NB4 (cell line): ENCODE measurements at regions not wholly inside any gene's neighbourhood (a gene's known extent, or its start where the extent isn't known, plus 50 kb on each side); places are given as distances from the start of the nearest gene placed in this dataset.
A peak's percentile ranks its signal among the peaks of the same experiment; 100 is the strongest.

ENCODE experiments used
- DNase-seq: peaks from one replicate; pipeline ENCODE4 v3.0.0; 2010; ENCODE audit warnings: low read depth
- H3K4me3 ChIP-seq: one replicate; pipeline ENCODE4 v1.5.1; 2011; ENCODE audit warnings: mild to moderate bottlenecking, low read depth, low read length, moderate library complexity
- MYC ChIP-seq: IDR thresholded peaks from 2 replicates; pipeline ENCODE4 v1.6.1; 2011; ENCODE audit warnings: low read depth, low read length
- POLR2A ChIP-seq: IDR thresholded peaks from 2 replicates; pipeline ENCODE4 v1.6.1; 2011; ENCODE audit warnings: mild to moderate bottlenecking; ENCODE audit not compliant: insufficient read length; ENCODE audit errors: extremely low read depth
- TF ChIP-seq, protein P1 (sequence below): IDR thresholded peaks from one replicate; pipeline ENCODE4 v1.5.1; 2012; ENCODE audit warnings: low read depth, low read length
- TF ChIP-seq, protein P2 (sequence below): IDR thresholded peaks from 2 replicates; pipeline ENCODE4 v1.6.1; 2011; ENCODE audit warnings: low read depth, low read length

DNA sequence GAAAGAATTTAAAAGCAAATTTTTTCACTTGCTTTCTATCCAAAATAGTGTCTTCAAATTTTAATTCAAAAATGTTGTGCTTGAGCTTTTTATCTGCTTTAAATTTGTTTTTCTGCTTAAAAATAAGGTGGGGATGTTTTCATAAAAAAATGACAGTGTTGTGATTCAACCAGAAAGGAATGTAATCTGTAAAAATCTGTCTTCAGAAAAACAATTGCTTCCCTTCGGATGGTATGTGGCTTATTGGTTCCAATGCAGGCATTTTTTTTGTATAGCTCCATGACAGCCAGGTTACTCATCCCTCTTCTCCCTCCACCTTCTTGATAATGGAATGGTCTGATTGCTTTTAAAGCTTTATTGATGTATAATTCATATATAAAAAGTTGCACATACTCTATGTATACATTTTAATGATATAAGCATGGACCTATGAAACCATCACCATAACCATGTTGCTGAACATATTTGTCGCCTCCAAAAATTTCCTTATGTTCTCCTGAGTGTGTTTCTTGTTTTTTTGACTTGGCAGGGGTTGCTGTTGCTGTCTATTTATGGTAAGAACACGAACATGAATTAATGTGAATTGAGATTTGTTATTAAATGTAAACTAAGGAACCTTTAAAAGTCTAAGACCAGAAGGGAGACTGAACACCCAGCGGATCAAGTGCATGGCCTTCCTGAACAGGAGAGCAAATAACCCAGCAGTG is 363.7 kb upstream of the SPHKAP start:
- DNase-seq = no peak
- TF ChIP-seq MYC = no peak
- H3K4me3 ChIP-seq = no peak overlapping the region

DNA sequence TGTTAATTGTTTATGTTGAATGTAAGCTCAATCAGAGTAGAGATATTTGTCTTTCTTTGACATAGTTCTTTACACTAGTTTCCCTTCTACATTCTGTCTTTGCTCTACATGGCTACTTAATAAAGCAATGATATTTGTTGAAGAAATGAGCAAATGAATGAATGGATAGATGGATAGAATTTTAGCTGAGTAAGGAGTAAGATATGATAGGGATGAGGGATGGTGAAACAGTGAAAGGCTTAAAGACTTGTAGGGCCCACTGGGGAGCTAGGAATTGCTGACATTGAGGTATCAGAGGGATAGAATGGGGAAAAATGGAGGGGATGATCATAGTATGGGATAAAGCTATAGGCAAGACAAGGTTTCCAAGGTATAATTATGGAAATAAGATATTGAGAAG is 361.6 kb upstream of the SPHKAP start:
- no peak for TF ChIP-seq MYC
- TF ChIP-seq, protein P1, sequence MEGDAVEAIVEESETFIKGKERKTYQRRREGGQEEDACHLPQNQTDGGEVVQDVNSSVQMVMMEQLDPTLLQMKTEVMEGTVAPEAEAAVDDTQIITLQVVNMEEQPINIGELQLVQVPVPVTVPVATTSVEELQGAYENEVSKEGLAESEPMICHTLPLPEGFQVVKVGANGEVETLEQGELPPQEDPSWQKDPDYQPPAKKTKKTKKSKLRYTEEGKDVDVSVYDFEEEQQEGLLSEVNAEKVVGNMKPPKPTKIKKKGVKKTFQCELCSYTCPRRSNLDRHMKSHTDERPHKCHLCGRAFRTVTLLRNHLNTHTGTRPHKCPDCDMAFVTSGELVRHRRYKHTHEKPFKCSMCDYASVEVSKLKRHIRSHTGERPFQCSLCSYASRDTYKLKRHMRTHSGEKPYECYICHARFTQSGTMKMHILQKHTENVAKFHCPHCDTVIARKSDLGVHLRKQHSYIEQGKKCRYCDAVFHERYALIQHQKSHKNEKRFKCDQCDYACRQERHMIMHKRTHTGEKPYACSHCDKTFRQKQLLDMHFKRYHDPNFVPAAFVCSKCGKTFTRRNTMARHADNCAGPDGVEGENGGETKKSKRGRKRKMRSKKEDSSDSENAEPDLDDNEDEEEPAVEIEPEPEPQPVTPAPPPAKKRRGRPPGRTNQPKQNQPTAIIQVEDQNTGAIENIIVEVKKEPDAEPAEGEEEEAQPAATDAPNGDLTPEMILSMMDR = no peak
- H3K4me3 ChIP-seq = no peak overlapping the region
- no peak for DNase-seq

DNA sequence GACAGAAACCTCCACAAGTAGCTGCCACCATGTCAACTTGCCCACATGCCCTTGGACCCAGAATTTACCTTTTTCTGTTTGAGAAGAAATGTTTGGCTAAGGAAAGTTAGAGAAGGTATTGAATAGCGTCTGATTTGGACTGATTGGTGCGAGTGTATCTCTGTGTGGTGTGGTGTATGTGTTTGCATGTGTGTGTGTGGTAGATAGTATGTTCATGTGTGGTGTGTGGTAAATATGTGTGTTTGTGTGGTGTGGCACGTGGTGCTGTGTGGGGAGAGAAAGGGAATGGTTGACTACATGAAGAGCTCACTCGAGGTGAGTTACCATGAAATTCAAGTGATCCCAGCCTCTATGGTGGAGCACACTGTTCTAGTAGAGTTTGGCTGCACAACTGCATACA is 360.8 kb upstream of the SPHKAP start:
- no peak overlapping the region for H3K4me3 ChIP-seq
- no peak for DNase-seq
- TF ChIP-seq, protein P1 = no peak
- TF ChIP-seq, protein P2, sequence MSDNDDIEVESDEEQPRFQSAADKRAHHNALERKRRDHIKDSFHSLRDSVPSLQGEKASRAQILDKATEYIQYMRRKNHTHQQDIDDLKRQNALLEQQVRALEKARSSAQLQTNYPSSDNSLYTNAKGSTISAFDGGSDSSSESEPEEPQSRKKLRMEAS = no peak
- no peak for TF ChIP-seq MYC
- no peak for TF ChIP-seq POLR2A

DNA sequence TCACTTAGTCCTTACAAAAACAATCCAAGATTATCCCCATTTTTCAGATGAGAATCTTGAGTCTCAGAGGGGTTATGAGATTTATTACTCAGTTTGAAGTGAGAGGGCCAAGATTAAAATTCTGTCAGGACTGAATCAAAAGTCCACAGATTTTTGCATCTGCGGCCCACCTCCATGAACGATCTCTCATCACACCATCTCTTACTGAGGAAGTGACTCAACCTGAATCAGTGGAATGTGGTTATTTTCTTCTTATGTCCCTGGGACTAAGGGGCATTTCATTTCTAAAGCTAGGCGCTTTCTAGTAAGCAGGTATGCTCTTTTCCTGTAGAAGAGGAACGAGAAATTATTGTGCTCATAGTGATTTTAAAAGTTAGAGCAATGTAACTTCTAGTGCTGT is 360.3 kb upstream of the SPHKAP start:
- no peak for DNase-seq
- no peak for TF ChIP-seq POLR2A
- TF ChIP-seq, protein P2 = no peak
- TF ChIP-seq, protein P1 = no peak
- no peak for TF ChIP-seq MYC
- no peak overlapping the region for H3K4me3 ChIP-seq

DNA sequence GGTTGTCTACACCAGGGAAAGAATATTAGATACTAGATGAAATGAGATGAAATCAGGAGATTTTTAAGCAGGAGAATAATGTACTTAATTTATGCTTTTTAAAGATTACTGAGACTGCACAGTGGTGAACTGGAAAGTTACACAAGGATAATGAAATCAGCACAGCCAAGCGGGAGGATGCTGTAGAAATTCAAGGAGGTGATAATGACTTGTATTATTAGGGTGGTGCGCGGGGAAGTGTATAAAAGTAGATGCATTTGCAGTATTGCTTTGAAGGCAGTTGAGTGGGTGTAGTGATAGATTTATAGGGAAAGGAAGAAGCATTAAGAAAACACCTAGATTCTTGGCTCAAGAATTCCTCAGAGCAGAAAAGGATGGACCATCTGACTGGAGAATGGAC is 359.5 kb upstream of the SPHKAP start:
- TF ChIP-seq MYC = no peak
- TF ChIP-seq, protein P2 = no peak
- TF ChIP-seq, protein P1 = no peak
- no peak overlapping the region for H3K4me3 ChIP-seq
- no peak for DNase-seq

DNA sequence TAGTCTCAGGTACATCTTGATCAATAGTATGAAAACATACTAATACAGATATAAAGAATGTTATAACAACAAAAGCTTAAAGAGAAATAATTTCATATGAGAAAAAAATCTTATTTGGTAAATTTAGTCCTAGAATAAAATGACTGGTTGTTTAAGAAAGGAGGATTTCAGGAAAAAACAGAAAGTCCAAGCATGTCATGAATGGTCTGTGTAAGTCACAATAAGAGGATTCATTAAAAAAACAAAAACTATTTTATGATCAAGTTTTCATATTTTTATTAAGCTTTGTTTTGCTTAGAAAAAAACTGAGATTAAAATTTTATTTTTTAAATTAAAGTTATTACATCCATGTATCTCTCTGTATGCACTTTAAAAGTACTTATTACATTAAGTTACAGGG is 353.9 kb upstream of the SPHKAP start:
- H3K4me3 ChIP-seq = no peak overlapping the region
- TF ChIP-seq, protein P2 = no peak
- TF ChIP-seq POLR2A (no peak), MYC (no peak)
- TF ChIP-seq, protein P1 = no peak
- peak; percentile 6 for DNase-seq
